ENCODE measurements at regions not wholly inside any gene's neighbourhood (a gene's known extent, or its start where the extent isn't known, plus 50 kb on each side); places are given as distances from the start of the nearest gene placed in this dataset.

GRCh38 chr1:116311756-116312680 lies 61.0 kb upstream of the ATP1A1 start:
- TF ChIP-seq CTCF (IDR thresholded peaks at IDR 0.05) (no peak), EP300 (IDR thresholded peaks at IDR 0.05; ENCODE audit: borderline replicate concordance in 1 of 2, low read depth in 1 of 2, low read length in 1 of 2) (no peak), IRF3 (IDR thresholded peaks at IDR 0.05; ENCODE audit: low read depth, low read length) (no peak), POLR2AphosphoS5 (IDR thresholded peaks at IDR 0.05; ENCODE audit: low read depth, low read length) (no peak), ELF1 (IDR thresholded peaks at IDR 0.05) (no peak), MAX (IDR thresholded peaks at IDR 0.05; ENCODE audit: low read depth) (no peak), EZH2phosphoT487 (IDR thresholded peaks at IDR 0.05; ENCODE audit: borderline replicate concordance, low read depth) (no peak), YY1 (IDR thresholded peaks at IDR 0.05; ENCODE audit: low read depth) (no peak), RXRA (IDR thresholded peaks at IDR 0.05; ENCODE audit: borderline replicate concordance, low read depth) (no peak), TAF1 (IDR thresholded peaks at IDR 0.05; ENCODE audit: borderline replicate concordance, low read depth, low read length) (no peak)

All from SK-N-SH (cell line).